GM13976 (cell line): ENCODE measurements at regions not wholly inside any gene's neighbourhood (a gene's known extent, or its start where the extent isn't known, plus 50 kb on each side); places are given as distances from the start of the nearest gene placed in this dataset.

Experiments
- DNase-seq: peaks from one replicate; pipeline ENCODE4 v3.0.0; 2012; ENCODE audit warnings: low spot score
- CTCF ChIP-seq: IDR thresholded peaks from 2 replicates; pipeline ENCODE4 v1.5.1; 2012; ENCODE audit warnings: borderline replicate concordance, mild to moderate bottlenecking; ENCODE audit not compliant: insufficient read depth; ENCODE audit errors: extremely low read depth, missing control alignments, control extremely low read depth
- in situ Hi-C: fragments of 300-500 bp; cut with MboI; formaldehyde crosslinking; loops from one replicate; pipeline ENCODE4 v1.12.0; 2022; ENCODE audit warnings: low sequenced_read_pairs, mixed read lengths, inconsistent platforms; ENCODE audit not compliant: unreplicated experiment

- TF ChIP-seq CTCF, result no peak
- in situ Hi-C loops, result no loop called here
- DNase-seq, result no peak
These were observed 136.0 kb upstream of the NRSN1 start for GRCh38 chr6:23989885-23990533.

- DNase-seq, result no peak
- TF ChIP-seq CTCF, result no peak
- in situ Hi-C loops, result no loop called here
These were observed 132.0 kb upstream of the NRSN1 start for GRCh38 chr6:23994013-23994412.

- no peak for DNase-seq
- in situ Hi-C loops, result no loop called here
- no peak for TF ChIP-seq CTCF
These were observed 122.0 kb upstream of the NRSN1 start for GRCh38 chr6:24004062-24004461.

GRCh38 chr6:24004659-24005058, 121.4 kb upstream of the NRSN1 start:
- DNase-seq, result no peak
- in situ Hi-C loops, result no loop called here

GRCh38 chr6:24006254-24006653, 119.8 kb upstream of the NRSN1 start:
- in situ Hi-C loops, result no loop called here

More at GRCh38 chr6:24004659-24005058, 121.4 kb upstream of the NRSN1 start:
- no peak for TF ChIP-seq CTCF

GRCh38 chr6:24009319-24009718, 116.7 kb upstream of the NRSN1 start:
- no peak for DNase-seq
- no peak for TF ChIP-seq CTCF
- in situ Hi-C loops, result no loop called here

More at GRCh38 chr6:24006254-24006653, 119.8 kb upstream of the NRSN1 start:
- TF ChIP-seq CTCF, result no peak
- no peak for DNase-seq
